Liver (tissue), 8 donors: ENCODE measurements at regions not wholly inside any gene's neighbourhood (a gene's known extent, or its start where the extent isn't known, plus 50 kb on each side); places are given as distances from the start of the nearest gene placed in this dataset.

ENCODE experiments used
- DNase-seq: peaks from one replicate; pipeline ENCODE4 v3.0.0-alpha.2; 2017; ENCODE audit warnings: low spot score
- H3K27ac ChIP-seq, 2 donors: one replicate each; pipeline ENCODE4 v1.7.0; 2013; ENCODE audit warnings: inconsistent platforms in 2 of 2, low read length in 2 of 2, control low read depth in 1 of 2, low read depth in 1 of 2, mild to moderate bottlenecking in 1 of 2
- H3K27me3 ChIP-seq, 4 donors: one replicate each; pipeline versions ENCODE4 v1.6.1 to v1.7.0; 2013; ENCODE audit warnings: low read length in 3 of 4, inconsistent platforms in 1 of 4, mild to moderate bottlenecking in 1 of 4, moderate library complexity in 1 of 4; ENCODE audit not compliant: control insufficient read depth in 4 of 4, insufficient read depth in 4 of 4
- H3K36me3 ChIP-seq, 4 donors: one replicate each; pipeline versions ENCODE4 v1.6.1 to v1.7.0; 2013; ENCODE audit warnings: low read length in 3 of 4, mild to moderate bottlenecking in 3 of 4, low read depth in 1 of 4, moderate library complexity in 1 of 4; ENCODE audit not compliant: control insufficient read depth in 4 of 4, insufficient read depth in 3 of 4
- H3K4me1 ChIP-seq, 4 donors: one replicate each; pipeline versions ENCODE4 v1.6.1 to v1.7.0; 2013; ENCODE audit warnings: low read length in 3 of 4, mild to moderate bottlenecking in 3 of 4, moderate library complexity in 1 of 4; ENCODE audit not compliant: control insufficient read depth in 4 of 4, insufficient read depth in 4 of 4
- H3K4me3 ChIP-seq, 3 donors: one replicate each; pipeline versions ENCODE4 v1.6.1 to v1.7.0; 2013; ENCODE audit warnings: low read length in 3 of 3, control low read depth in 1 of 3, low read depth in 1 of 3, mild to moderate bottlenecking in 1 of 3
- H3K9ac ChIP-seq, 2 donors: one replicate each; pipeline ENCODE4 v1.7.0; 2013; ENCODE audit warnings: low read length in 2 of 2, mild to moderate bottlenecking in 2 of 2, moderate library complexity in 2 of 2, control low read depth in 1 of 2, low read depth in 1 of 2
- H3K9me3 ChIP-seq, 4 donors: one replicate each; pipeline versions ENCODE4 v1.6.1 to v1.7.0; 2013; ENCODE audit warnings: low read length in 3 of 4; ENCODE audit not compliant: control insufficient read depth in 4 of 4
- ATF3 ChIP-seq: IDR thresholded peaks from 2 replicates; pipeline ENCODE4 v1.6.1; 2016; ENCODE audit warnings: antibody characterized with exemption
- CTCF ChIP-seq: fragments of 150-350 bp; IDR thresholded peaks from 2 replicates; pipeline ENCODE4 v1.5.1; 2017; ENCODE audit warnings: improper control_type of control experiment, low read depth, low read length; ENCODE audit not compliant: missing input control
- EGR1 ChIP-seq, 2 donors: IDR thresholded peaks; 2 replicates each; pipeline ENCODE4 v1.6.1; 2016 to 2018; ENCODE audit warnings: antibody characterized with exemption in 2 of 2, low read depth in 2 of 2
- FOXA1 ChIP-seq: IDR thresholded peaks from 2 replicates; pipeline ENCODE4 v1.6.1; 2016; ENCODE audit warnings: antibody characterized with exemption
- FOXA2 ChIP-seq: IDR thresholded peaks from 2 replicates; pipeline ENCODE4 v1.6.1; 2016; ENCODE audit warnings: antibody characterized with exemption
- GABPA ChIP-seq, 2 donors: IDR thresholded peaks in 1 of 2; conservative IDR thresholded peaks in 1 of 2; 2 replicates each; pipeline ENCODE4 v1.6.1; 2016; ENCODE audit warnings: antibody characterized with exemption in 2 of 2, mild to moderate bottlenecking in 1 of 2, moderate library complexity in 1 of 2
- HNF4A ChIP-seq, 2 donors: conservative IDR thresholded peaks; 2 replicates each; pipeline ENCODE4 v1.6.1; 2016; ENCODE audit warnings: antibody characterized with exemption in 2 of 2, mild to moderate bottlenecking in 2 of 2
- HNF4G ChIP-seq: IDR thresholded peaks from 2 replicates; pipeline ENCODE4 v1.6.1; 2016; ENCODE audit warnings: antibody characterized with exemption
- JUND ChIP-seq, 2 donors: IDR thresholded peaks; 2 replicates each; pipeline ENCODE4 v1.6.1; 2016; ENCODE audit warnings: antibody characterized with exemption in 2 of 2
- MAX ChIP-seq: IDR thresholded peaks from 2 replicates; pipeline ENCODE4 v1.6.1; 2016; ENCODE audit warnings: antibody characterized with exemption
- NR2F2 ChIP-seq: IDR thresholded peaks from 2 replicates; pipeline ENCODE4 v1.6.1; 2016; ENCODE audit warnings: antibody characterized with exemption
- RAD21 ChIP-seq, 2 donors: IDR thresholded peaks; 2 replicates each; pipeline ENCODE4 v1.6.1; 2016; ENCODE audit warnings: antibody characterized with exemption in 2 of 2, mild to moderate bottlenecking in 2 of 2
- REST ChIP-seq: IDR thresholded peaks from 2 replicates; pipeline ENCODE4 v1.6.1; 2016; ENCODE audit warnings: antibody characterized with exemption, mild to moderate bottlenecking
- RXRA ChIP-seq, 2 donors: IDR thresholded peaks; 2 replicates each; pipeline ENCODE4 v1.6.1; 2017 to 2018; ENCODE audit warnings: antibody characterized with exemption in 2 of 2, mild to moderate bottlenecking in 1 of 2
- SP1 ChIP-seq: IDR thresholded peaks from 2 replicates; pipeline ENCODE4 v1.6.1; 2018; ENCODE audit warnings: antibody characterized with exemption, mild to moderate bottlenecking
- TAF1 ChIP-seq: conservative IDR thresholded peaks from 2 replicates; pipeline ENCODE4 v1.6.1; 2016; ENCODE audit warnings: antibody characterized with exemption, mild to moderate bottlenecking
- YY1 ChIP-seq: IDR thresholded peaks from 2 replicates; pipeline ENCODE4 v1.6.1; 2016; ENCODE audit warnings: antibody characterized with exemption, mild to moderate bottlenecking
- ZBTB33 ChIP-seq: IDR thresholded peaks from 2 replicates; pipeline ENCODE4 v1.6.1; 2016; ENCODE audit warnings: antibody characterized with exemption
- WGBS: extraction: QIAGEN DNeasy Blood & Tissue Kit; methylation state at CpG from one replicate; pipeline ENCODE4 v1.1.7; 2013; 5-methylcytosine and 5-hydroxymethylcytosine counted together
- donor health status: healthy.
- donor health status: healthy.
- donor health status: healthy.
- donor health status: healthy.
- donor health status: healthy.

GRCh38 chrX:46029777-46030176, 515.4 kb downstream of the ZNF674 start:
- TF ChIP-seq RAD21 (IDR thresholded peaks at IDR 0.05) = no peak
- TF ChIP-seq GABPA (IDR thresholded peaks at IDR 0.05 in 1 of 2, conservative IDR thresholded peaks at IDR 0.05 in 1 of 2) = no peak
- no peak for TF ChIP-seq SP1
- TF ChIP-seq REST = no peak
- TF ChIP-seq TAF1 = no peak
- TF ChIP-seq ZBTB33 = no peak
- TF ChIP-seq HNF4A (conservative IDR thresholded peaks at IDR 0.05) = no peak
- TF ChIP-seq FOXA1 = no peak
- no peak for TF ChIP-seq HNF4G
- TF ChIP-seq ATF3 = no peak
- no peak for TF ChIP-seq JUND (IDR thresholded peaks at IDR 0.05)
- Histone ChIP-seq H3K4me1 (no peaks in the 10 kb centered on the region), H3K27me3 (no peaks in the 10 kb centered on the region), H3K4me3 (no peak overlapping the region), H3K27ac (no peak overlapping the region), H3K9ac (no peak overlapping the region), H3K9me3 (no peaks in the 10 kb centered on the region), H3K36me3 (no peaks in the 10 kb centered on the region)
- WGBS = 96% methylated on average over 1 of the region's 1 CpG
- DNase-seq = no peak

- Histone ChIP-seq H3K9ac (no peak overlapping the region), H3K36me3 (no peaks in the 10 kb centered on the region), H3K27ac (no peak overlapping the region), H3K9me3 (no peaks in the 10 kb centered on the region), H3K4me1 (no peaks in the 10 kb centered on the region), H3K27me3 (peaks cover 0 to 2% (median 0%) of the 10 kb centered on the region in 4 donors), H3K4me3 (no peak overlapping the region)
- TF ChIP-seq ATF3 = no peak
- TF ChIP-seq ZBTB33 = no peak
- no peak for TF ChIP-seq HNF4G
- no peak for TF ChIP-seq EGR1 (IDR thresholded peaks at IDR 0.05; ENCODE audit: low read depth in 2 of 2)
- TF ChIP-seq CTCF = no peak
- TF ChIP-seq GABPA (IDR thresholded peaks at IDR 0.05 in 1 of 2, conservative IDR thresholded peaks at IDR 0.05 in 1 of 2) = no peak
- no peak for TF ChIP-seq FOXA2
- TF ChIP-seq MAX = no peak
- TF ChIP-seq YY1 = no peak
- TF ChIP-seq FOXA1 = no peak
- TF ChIP-seq REST = no peak
- TF ChIP-seq NR2F2 = no peak
- TF ChIP-seq SP1 = no peak
- TF ChIP-seq RXRA (IDR thresholded peaks at IDR 0.05) = no peak
- no peak for TF ChIP-seq TAF1
- TF ChIP-seq HNF4A (conservative IDR thresholded peaks at IDR 0.05) = no peak
- no peak for TF ChIP-seq JUND (IDR thresholded peaks at IDR 0.05)
- TF ChIP-seq RAD21 (IDR thresholded peaks at IDR 0.05) = no peak
- no peak for DNase-seq
- WGBS = 92% methylated on average over 18 of the region's 18 CpGs
Measured at GRCh38 chrX:46016296-46016695, 528.9 kb downstream of the ZNF674 start.
